ENCODE measurements at regions not wholly inside any gene's neighbourhood (a gene's known extent, or its start where the extent isn't known, plus 50 kb on each side); places are given as distances from the start of the nearest gene placed in this dataset.

DNA sequence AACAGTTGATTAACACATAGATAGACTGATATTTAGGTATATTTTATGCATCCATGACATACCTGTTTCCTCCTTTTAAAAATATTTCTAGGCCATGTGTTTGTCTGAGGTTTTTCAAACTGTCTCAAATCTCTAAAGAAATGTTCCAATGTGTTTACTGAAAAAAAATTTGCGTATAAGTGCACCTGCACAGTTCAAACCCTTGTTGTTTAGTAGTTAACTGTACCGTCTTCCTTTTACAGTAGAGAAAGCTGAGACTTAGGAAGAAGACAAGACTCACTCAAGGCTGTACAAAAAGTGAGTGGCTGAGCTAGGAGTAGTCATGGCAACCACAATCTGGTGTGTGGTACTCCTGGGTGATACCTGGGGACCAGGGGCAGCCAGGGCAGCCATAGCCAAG, 934.6 kb downstream of the VRK1 start:
- ChIA-PET POLR2A (no interaction called here), CTCF (no interaction called here)
- H3K4me3 ChIP-seq (ENCODE audit: low read depth, low read length), result no peak overlapping the region
- H3K4me1 ChIP-seq (ENCODE audit: control insufficient read depth, insufficient read depth, low read length), result no peaks in the 10 kb centered on the region
- no peak overlapping the region for H3K27ac ChIP-seq (ENCODE audit: extremely low read depth, low read depth, low read length)
- TF ChIP-seq BCL11B (tag by site-specific recombination; IDR thresholded peaks at IDR 0.05; ENCODE audit: low read depth) (no peak), ZNF239 (tag by site-specific recombination; IDR thresholded peaks at IDR 0.05) (no peak), ZNF114 (tag by site-specific recombination; IDR thresholded peaks at IDR 0.05) (no peak), ZNF121 (tag by site-specific recombination; IDR thresholded peaks at IDR 0.05) (no peak), ZBTB17 (tag by site-specific recombination; IDR thresholded peaks at IDR 0.05) (no peak)
- TF ChIP-seq, protein P1, sequence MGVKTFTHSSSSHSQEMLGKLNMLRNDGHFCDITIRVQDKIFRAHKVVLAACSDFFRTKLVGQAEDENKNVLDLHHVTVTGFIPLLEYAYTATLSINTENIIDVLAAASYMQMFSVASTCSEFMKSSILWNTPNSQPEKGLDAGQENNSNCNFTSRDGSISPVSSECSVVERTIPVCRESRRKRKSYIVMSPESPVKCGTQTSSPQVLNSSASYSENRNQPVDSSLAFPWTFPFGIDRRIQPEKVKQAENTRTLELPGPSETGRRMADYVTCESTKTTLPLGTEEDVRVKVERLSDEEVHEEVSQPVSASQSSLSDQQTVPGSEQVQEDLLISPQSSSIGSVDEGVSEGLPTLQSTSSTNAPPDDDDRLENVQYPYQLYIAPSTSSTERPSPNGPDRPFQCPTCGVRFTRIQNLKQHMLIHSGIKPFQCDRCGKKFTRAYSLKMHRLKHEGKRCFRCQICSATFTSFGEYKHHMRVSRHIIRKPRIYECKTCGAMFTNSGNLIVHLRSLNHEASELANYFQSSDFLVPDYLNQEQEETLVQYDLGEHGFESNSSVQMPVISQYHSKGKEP (tag by site-specific recombination; IDR thresholded peaks at IDR 0.05), result no peak
- TF ChIP-seq, protein P2, sequence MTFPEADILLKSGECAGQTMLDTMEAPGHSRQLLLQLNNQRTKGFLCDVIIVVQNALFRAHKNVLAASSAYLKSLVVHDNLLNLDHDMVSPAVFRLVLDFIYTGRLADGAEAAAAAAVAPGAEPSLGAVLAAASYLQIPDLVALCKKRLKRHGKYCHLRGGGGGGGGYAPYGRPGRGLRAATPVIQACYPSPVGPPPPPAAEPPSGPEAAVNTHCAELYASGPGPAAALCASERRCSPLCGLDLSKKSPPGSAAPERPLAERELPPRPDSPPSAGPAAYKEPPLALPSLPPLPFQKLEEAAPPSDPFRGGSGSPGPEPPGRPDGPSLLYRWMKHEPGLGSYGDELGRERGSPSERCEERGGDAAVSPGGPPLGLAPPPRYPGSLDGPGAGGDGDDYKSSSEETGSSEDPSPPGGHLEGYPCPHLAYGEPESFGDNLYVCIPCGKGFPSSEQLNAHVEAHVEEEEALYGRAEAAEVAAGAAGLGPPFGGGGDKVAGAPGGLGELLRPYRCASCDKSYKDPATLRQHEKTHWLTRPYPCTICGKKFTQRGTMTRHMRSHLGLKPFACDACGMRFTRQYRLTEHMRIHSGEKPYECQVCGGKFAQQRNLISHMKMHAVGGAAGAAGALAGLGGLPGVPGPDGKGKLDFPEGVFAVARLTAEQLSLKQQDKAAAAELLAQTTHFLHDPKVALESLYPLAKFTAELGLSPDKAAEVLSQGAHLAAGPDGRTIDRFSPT (tag by site-specific recombination; IDR thresholded peaks at IDR 0.05), result no peak
- TF ChIP-seq, protein P3, sequence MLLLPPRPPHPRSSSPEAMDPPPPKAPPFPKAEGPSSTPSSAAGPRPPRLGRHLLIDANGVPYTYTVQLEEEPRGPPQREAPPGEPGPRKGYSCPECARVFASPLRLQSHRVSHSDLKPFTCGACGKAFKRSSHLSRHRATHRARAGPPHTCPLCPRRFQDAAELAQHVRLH (tag by site-specific recombination; IDR thresholded peaks at IDR 0.05), result no peak
- TF ChIP-seq, protein P4, sequence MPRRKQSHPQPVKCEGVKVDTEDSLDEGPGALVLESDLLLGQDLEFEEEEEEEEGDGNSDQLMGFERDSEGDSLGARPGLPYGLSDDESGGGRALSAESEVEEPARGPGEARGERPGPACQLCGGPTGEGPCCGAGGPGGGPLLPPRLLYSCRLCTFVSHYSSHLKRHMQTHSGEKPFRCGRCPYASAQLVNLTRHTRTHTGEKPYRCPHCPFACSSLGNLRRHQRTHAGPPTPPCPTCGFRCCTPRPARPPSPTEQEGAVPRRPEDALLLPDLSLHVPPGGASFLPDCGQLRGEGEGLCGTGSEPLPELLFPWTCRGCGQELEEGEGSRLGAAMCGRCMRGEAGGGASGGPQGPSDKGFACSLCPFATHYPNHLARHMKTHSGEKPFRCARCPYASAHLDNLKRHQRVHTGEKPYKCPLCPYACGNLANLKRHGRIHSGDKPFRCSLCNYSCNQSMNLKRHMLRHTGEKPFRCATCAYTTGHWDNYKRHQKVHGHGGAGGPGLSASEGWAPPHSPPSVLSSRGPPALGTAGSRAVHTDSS (tag by site-specific recombination; IDR thresholded peaks at IDR 0.05), result no peak
- TF ChIP-seq, protein P5, sequence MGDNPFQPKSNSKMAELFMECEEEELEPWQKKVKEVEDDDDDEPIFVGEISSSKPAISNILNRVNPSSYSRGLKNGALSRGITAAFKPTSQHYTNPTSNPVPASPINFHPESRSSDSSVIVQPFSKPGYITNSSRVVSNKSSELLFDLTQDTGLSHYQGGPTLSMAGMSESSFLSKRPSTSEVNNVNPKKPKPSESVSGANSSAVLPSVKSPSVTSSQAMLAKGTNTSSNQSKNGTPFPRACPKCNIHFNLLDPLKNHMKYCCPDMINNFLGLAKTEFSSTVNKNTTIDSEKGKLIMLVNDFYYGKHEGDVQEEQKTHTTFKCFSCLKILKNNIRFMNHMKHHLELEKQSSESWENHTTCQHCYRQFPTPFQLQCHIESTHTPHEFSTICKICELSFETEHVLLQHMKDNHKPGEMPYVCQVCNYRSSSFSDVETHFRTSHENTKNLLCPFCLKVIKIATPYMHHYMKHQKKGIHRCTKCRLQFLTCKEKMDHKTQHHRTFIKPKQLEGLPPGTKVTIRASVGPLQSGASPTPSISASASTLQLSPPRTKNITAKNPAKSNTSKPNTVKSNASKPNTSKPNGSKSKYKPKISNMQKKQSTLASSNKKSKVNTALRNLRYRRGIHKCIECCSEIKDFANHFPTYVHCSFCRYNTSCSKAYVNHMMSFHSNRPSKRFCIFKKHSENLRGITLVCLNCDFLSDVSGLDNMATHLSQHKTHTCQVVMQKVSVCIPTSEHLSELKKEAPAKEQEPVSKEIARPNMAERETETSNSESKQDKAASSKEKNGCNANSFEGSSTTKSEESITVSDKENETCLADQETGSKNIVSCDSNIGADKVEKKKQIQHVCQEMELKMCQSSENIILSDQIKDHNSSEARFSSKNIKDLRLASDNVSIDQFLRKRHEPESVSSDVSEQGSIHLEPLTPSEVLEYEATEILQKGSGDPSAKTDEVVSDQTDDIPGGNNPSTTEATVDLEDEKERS (tag by site-specific recombination; IDR thresholded peaks at IDR 0.05), result no peak
- H3K36me3 ChIP-seq (ENCODE audit: control insufficient read depth in 2 of 2, insufficient read depth in 1 of 2, low read length in 2 of 2), result no peaks in the 10 kb centered on the region
- H3K9me3 ChIP-seq (ENCODE audit: control insufficient read depth, insufficient read depth, low read depth, low read length), result no peaks in the 10 kb centered on the region

DNA sequence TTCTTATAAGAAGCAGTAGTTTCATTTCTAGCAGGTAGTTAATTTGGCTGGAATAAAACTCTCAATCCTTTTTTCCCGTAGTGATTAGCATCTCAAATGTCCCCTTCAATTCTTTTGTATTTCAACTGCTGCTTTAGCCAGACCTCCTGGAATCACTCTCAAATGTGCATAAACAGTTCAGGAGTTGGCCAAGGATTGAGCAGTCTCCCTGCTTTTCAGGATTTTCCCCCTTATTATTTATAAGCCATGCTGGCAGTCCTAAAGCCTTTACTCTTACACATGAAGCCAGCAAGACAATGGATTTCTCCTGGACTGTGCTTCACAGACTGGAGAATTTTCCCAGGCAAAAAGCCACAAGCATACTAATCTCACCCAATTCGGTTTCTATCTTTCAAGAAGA, 950.1 kb downstream of the VRK1 start:
- no peaks in the 10 kb centered on the region for H3K4me1 ChIP-seq (ENCODE audit: control insufficient read depth, insufficient read depth, low read length)
- H3K36me3 ChIP-seq (ENCODE audit: control insufficient read depth in 2 of 2, insufficient read depth in 1 of 2, low read length in 2 of 2), result no peaks in the 10 kb centered on the region
- ChIA-PET POLR2A (no interaction called here), CTCF (no interaction called here)
- no peaks in the 10 kb centered on the region for H3K9me3 ChIP-seq (ENCODE audit: control insufficient read depth, insufficient read depth, low read depth, low read length)
- no peak overlapping the region for H3K4me3 ChIP-seq (ENCODE audit: low read depth, low read length)
- no peak overlapping the region for H3K27ac ChIP-seq (ENCODE audit: extremely low read depth, low read depth, low read length)
- TF ChIP-seq ZNF174 (tag by site-specific recombination; IDR thresholded peaks at IDR 0.05) (no peak), ZNF777 (tag by site-specific recombination; IDR thresholded peaks at IDR 0.05; ENCODE audit: borderline replicate concordance) (no peak), ZNF214 (tag by site-specific recombination; IDR thresholded peaks at IDR 0.05; ENCODE audit: borderline replicate concordance) (no peak), ZNF768 (tag by site-specific recombination; IDR thresholded peaks at IDR 0.05) (no peak), ZBTB20 (tag by site-specific recombination; IDR thresholded peaks at IDR 0.05) (no peak), ZNF266 (tag by site-specific recombination; IDR thresholded peaks at IDR 0.05; ENCODE audit: low read depth) (no peak), OSR2 (tag by site-specific recombination; IDR thresholded peaks at IDR 0.05) (no peak), ZNF677 (tag by site-specific recombination; IDR thresholded peaks at IDR 0.05) (no peak), ZNF785 (tag by site-specific recombination; IDR thresholded peaks at IDR 0.05) (no peak), KLF8 (tag by site-specific recombination; IDR thresholded peaks at IDR 0.05) (no peak), ZNF366 (tag by site-specific recombination; conservative IDR thresholded peaks at IDR 0.05) (no peak), ZNF501 (tag by site-specific recombination; IDR thresholded peaks at IDR 0.05) (no peak)
- TF ChIP-seq, protein P6, sequence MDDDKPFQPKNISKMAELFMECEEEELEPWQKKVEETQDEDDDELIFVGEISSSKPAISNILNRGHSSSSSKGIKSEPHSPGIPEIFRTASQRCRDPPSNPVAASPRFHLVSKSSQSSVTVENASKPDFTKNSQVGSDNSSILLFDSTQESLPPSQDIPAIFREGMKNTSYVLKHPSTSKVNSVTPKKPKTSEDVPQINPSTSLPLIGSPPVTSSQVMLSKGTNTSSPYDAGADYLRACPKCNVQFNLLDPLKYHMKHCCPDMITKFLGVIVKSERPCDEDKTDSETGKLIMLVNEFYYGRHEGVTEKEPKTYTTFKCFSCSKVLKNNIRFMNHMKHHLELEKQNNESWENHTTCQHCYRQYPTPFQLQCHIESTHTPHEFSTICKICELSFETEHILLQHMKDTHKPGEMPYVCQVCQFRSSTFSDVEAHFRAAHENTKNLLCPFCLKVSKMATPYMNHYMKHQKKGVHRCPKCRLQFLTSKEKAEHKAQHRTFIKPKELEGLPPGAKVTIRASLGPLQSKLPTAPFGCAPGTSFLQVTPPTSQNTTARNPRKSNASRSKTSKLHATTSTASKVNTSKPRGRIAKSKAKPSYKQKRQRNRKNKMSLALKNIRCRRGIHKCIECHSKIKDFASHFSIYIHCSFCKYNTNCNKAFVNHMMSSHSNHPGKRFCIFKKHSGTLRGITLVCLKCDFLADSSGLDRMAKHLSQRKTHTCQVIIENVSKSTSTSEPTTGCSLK (tag by site-specific recombination; IDR thresholded peaks at IDR 0.05), result no peak
- TF ChIP-seq, protein P7, sequence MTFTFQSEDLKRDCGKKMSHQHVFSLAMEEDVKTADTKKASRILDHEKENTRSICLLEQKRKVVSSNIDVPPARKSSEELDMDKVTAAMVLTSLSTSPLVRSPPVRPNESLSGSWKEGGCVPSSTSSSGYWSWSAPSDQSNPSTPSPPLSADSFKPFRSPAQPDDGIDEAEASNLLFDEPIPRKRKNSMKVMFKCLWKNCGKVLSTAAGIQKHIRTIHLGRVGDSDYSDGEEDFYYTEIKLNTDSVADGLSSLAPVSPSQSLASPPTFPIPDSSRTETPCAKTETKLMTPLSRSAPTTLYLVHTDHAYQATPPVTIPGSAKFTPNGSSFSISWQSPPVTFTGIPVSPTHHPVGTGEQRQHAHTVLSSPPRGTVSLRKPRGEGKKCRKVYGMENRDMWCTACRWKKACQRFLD (tag by site-specific recombination; IDR thresholded peaks at IDR 0.05), result no peak
